Activated B cell treated with CpG ODN at 0.5 μM for 24 hours (primary cell): ENCODE measurements at regions not wholly inside any gene's neighbourhood (a gene's known extent, or its start where the extent isn't known, plus 50 kb on each side); places are given as distances from the start of the nearest gene placed in this dataset.

Source experiments
- ATAC-seq: fragments of 200-7000 bp; cut with Tn5 transposase; one replicate; pipeline ENCODE4 v1.10.0; 2021; ENCODE audit warnings: low read depth, mild to moderate bottlenecking, moderate library complexity
- CTCF ChIA-PET: fragments of 350-600 bp; sonication (Branson Sonifier 250); formaldehyde crosslinking; loops from one replicate; lab custom pipeline; 2021; ENCODE audit warnings: antibody characterized with exemption; lab: Charles Lee
- POLR2A ChIA-PET: fragments of 350-600 bp; sonication (Branson Sonifier 250); formaldehyde crosslinking; loops from one replicate; lab custom pipeline; 2021; ENCODE audit warnings: antibody characterized with exemption; lab: Charles Lee
- DNase-seq: peaks from one replicate; pipeline ENCODE4 v3.0.0; 2022
- H3K27ac Mint-ChIP-seq: one replicate; pipeline ENCODE4 v1.8.0; 2020; ENCODE audit warnings: mixed read lengths
- H3K27me3 Mint-ChIP-seq: one replicate; pipeline ENCODE4 v1.8.0; 2021; ENCODE audit warnings: mixed read lengths
- H3K36me3 Mint-ChIP-seq: one replicate; pipeline ENCODE4 v1.8.0; 2021; ENCODE audit warnings: low read depth, mixed read lengths
- H3K4me1 Mint-ChIP-seq: one replicate; pipeline ENCODE4 v1.8.0; 2021; ENCODE audit warnings: mixed read lengths
- H3K4me3 Mint-ChIP-seq: one replicate; pipeline ENCODE4 v1.8.0; 2020; ENCODE audit warnings: mild to moderate bottlenecking, mixed read lengths
- H3K9me3 Mint-ChIP-seq: one replicate; pipeline ENCODE4 v1.8.0; 2020; ENCODE audit warnings: mixed read lengths
- CTCF ChIP-seq: fragments of 200-600 bp; IDR thresholded peaks from one replicate; pipeline ENCODE4 v1.8.0; 2022; ENCODE audit warnings: antibody characterized with exemption, mild to moderate bottlenecking
- intact Hi-C: fragments of 100-400 bp; cut with micrococcal nuclease; formaldehyde crosslinking; loops from one replicate; pipeline ENCODE4 v1.15.1; 2024

- POLR2A ChIA-PET: no interaction called here
- DNase-seq: no peak
- no peak for TF ChIP-seq CTCF
- H3K4me3 Mint-ChIP-seq: no peak overlapping the region
- CTCF ChIA-PET: no interaction called here
- no peak for ATAC-seq
- no peaks in the 10 kb centered on the region for H3K36me3 Mint-ChIP-seq
- H3K27me3 Mint-ChIP-seq: peaks cover 12% of the 10 kb centered on the region
- H3K27ac Mint-ChIP-seq: no peak overlapping the region
- intact Hi-C loops: no loop called here
- no peaks in the 10 kb centered on the region for H3K9me3 Mint-ChIP-seq
- no peaks in the 10 kb centered on the region for H3K4me1 Mint-ChIP-seq
These were observed 190.4 kb downstream of the SPP2 start for GRCh38 chr2:234240917-234241316.

GRCh38 chr2:234235191-234235590 lies 184.7 kb downstream of the SPP2 start:
- no peak for TF ChIP-seq CTCF
- Mint-ChIP-seq H3K4me3 (no peak overlapping the region), H3K4me1 (no peaks in the 10 kb centered on the region), H3K9me3 (no peaks in the 10 kb centered on the region), H3K27me3 (peaks cover 16% of the 10 kb centered on the region), H3K36me3 (no peaks in the 10 kb centered on the region), H3K27ac (no peak overlapping the region)
- POLR2A ChIA-PET: no interaction called here
- no peak for ATAC-seq
- CTCF ChIA-PET: no interaction called here
- intact Hi-C loops: no loop called here
- no peak for DNase-seq

- Mint-ChIP-seq H3K27me3 (peaks cover 22% of the 10 kb centered on the region), H3K4me3 (no peak overlapping the region), H3K9me3 (no peaks in the 10 kb centered on the region), H3K4me1 (no peaks in the 10 kb centered on the region), H3K27ac (no peak overlapping the region), H3K36me3 (no peaks in the 10 kb centered on the region)
- intact Hi-C loops: no loop called here
- ATAC-seq (no peak), DNase-seq (no peak)
- ChIA-PET POLR2A (no interaction called here), CTCF (no interaction called here)
- no peak for TF ChIP-seq CTCF
These were observed 181.0 kb downstream of the SPP2 start for GRCh38 chr2:234231460-234231859.

GRCh38 chr2:234219046-234219310 lies 168.5 kb downstream of the SPP2 start:
- H3K36me3 Mint-ChIP-seq: no peaks in the 10 kb centered on the region
- DNase-seq (no peak), ATAC-seq (no peak)
- CTCF ChIA-PET: no interaction called here
- H3K9me3 Mint-ChIP-seq: no peaks in the 10 kb centered on the region
- no peak overlapping the region for H3K4me3 Mint-ChIP-seq
- no peak overlapping the region for H3K27ac Mint-ChIP-seq
- TF ChIP-seq CTCF: no peak
- intact Hi-C loops: no loop called here
- POLR2A ChIA-PET: no interaction called here
- peaks cover 20% of the 10 kb centered on the region for H3K27me3 Mint-ChIP-seq
- no peaks in the 10 kb centered on the region for H3K4me1 Mint-ChIP-seq

GRCh38 chr2:234218266-234219045 lies 168.0 kb downstream of the SPP2 start:
- Mint-ChIP-seq H3K36me3 (no peaks in the 10 kb centered on the region), H3K4me1 (no peaks in the 10 kb centered on the region), H3K27me3 (peaks cover 21% of the 10 kb centered on the region), H3K27ac (no peak overlapping the region), H3K9me3 (no peaks in the 10 kb centered on the region), H3K4me3 (no peak overlapping the region)
- no peak for DNase-seq
- ChIA-PET POLR2A (interaction anchor here (0.6 kb wide), 1 partner anchor 70 kb away, joined by 4 read pairs; no protein-coding TSS in a partner anchor), CTCF (no interaction called here)
- intact Hi-C loops: no loop called here
- no peak for ATAC-seq
- no peak for TF ChIP-seq CTCF
